ENCODE measurements at regions not wholly inside any gene's neighbourhood (a gene's known extent, or its start where the extent isn't known, plus 50 kb on each side); places are given as distances from the start of the nearest gene placed in this dataset.

GRCh38 chr7:11221984-11222383 is 248.3 kb downstream of the PHF14 start:
- H3K9me3 Mint-ChIP-seq: no peaks in the 10 kb centered on the region
- H3K4me1 Mint-ChIP-seq (ENCODE audit: low read depth): no peaks in the 10 kb centered on the region
- H3K27me3 Mint-ChIP-seq (ENCODE audit: insufficient read depth): no peaks in the 10 kb centered on the region; the same call in none of the 2 replicates
- TF ChIP-seq, protein P1, sequence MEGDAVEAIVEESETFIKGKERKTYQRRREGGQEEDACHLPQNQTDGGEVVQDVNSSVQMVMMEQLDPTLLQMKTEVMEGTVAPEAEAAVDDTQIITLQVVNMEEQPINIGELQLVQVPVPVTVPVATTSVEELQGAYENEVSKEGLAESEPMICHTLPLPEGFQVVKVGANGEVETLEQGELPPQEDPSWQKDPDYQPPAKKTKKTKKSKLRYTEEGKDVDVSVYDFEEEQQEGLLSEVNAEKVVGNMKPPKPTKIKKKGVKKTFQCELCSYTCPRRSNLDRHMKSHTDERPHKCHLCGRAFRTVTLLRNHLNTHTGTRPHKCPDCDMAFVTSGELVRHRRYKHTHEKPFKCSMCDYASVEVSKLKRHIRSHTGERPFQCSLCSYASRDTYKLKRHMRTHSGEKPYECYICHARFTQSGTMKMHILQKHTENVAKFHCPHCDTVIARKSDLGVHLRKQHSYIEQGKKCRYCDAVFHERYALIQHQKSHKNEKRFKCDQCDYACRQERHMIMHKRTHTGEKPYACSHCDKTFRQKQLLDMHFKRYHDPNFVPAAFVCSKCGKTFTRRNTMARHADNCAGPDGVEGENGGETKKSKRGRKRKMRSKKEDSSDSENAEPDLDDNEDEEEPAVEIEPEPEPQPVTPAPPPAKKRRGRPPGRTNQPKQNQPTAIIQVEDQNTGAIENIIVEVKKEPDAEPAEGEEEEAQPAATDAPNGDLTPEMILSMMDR (IDR thresholded peaks at IDR 0.05): no peak
- H3K36me3 Mint-ChIP-seq (ENCODE audit: low read depth): no peaks in the 10 kb centered on the region
- H3K4me3 Mint-ChIP-seq: no peak overlapping the region
- no peak for DNase-seq
- no peak overlapping the region for H3K27ac Mint-ChIP-seq

- DNase-seq: no peak
- no peaks in the 10 kb centered on the region; the same call in none of the 2 replicates for H3K27me3 Mint-ChIP-seq (ENCODE audit: insufficient read depth)
- no peaks in the 10 kb centered on the region for H3K4me1 Mint-ChIP-seq (ENCODE audit: low read depth)
- no peak overlapping the region for H3K27ac Mint-ChIP-seq
- TF ChIP-seq, protein P1 (IDR thresholded peaks at IDR 0.05): no peak
- H3K9me3 Mint-ChIP-seq: no peaks in the 10 kb centered on the region
- no peak overlapping the region for H3K4me3 Mint-ChIP-seq
- H3K36me3 Mint-ChIP-seq (ENCODE audit: low read depth): no peaks in the 10 kb centered on the region
These were observed 250.9 kb downstream of the PHF14 start for GRCh38 chr7:11224535-11224934.

- no peak for DNase-seq
- no peaks in the 10 kb centered on the region for H3K4me1 Mint-ChIP-seq (ENCODE audit: low read depth)
- H3K27me3 Mint-ChIP-seq (ENCODE audit: insufficient read depth): peaks cover 3% of the 10 kb centered on the region
- H3K4me3 Mint-ChIP-seq: no peak overlapping the region
- no peak overlapping the region for H3K27ac Mint-ChIP-seq
- TF ChIP-seq, protein P1 (IDR thresholded peaks at IDR 0.05): no peak
- H3K9me3 Mint-ChIP-seq: peaks cover 4% of the 10 kb centered on the region; the same call in 1 of the 2 replicates
- no peaks in the 10 kb centered on the region for H3K36me3 Mint-ChIP-seq (ENCODE audit: low read depth)
These were observed 254.8 kb downstream of the PHF14 start for GRCh38 chr7:11228515-11228914.

DNA sequence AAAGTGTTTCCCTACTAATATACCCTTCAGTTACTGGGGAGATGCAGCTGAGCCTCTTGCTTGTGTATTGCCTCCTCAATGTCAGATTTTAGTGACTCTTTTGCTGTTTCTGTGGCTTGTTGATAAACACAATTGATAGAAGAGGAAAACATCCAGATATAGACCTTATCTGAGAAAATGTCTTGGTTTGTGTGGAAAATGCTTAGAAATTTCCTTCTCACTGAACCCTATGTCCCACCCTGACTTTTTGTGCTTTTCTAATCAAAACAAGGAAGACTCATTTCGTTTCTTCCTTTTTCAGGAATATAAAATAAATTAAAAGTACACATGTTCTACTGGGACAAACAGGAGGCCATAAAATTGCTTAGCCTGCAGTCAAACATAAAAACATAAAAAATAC is 257.5 kb downstream of the PHF14 start:
- Mint-ChIP-seq H3K4me1 (ENCODE audit: low read depth) (no peaks in the 10 kb centered on the region), H3K27ac (no peak overlapping the region), H3K36me3 (ENCODE audit: low read depth) (no peaks in the 10 kb centered on the region), H3K9me3 (peaks cover 4% of the 10 kb centered on the region; the same call in 1 of the 2 replicates), H3K27me3 (ENCODE audit: insufficient read depth) (peaks cover 3% of the 10 kb centered on the region), H3K4me3 (no peak overlapping the region)
- DNase-seq: no peak
- TF ChIP-seq, protein P1 (IDR thresholded peaks at IDR 0.05): no peak

- Mint-ChIP-seq H3K4me3 (no peak overlapping the region), H3K27ac (no peak overlapping the region), H3K9me3 (peaks cover 4% of the 10 kb centered on the region; the same call in 1 of the 2 replicates), H3K4me1 (ENCODE audit: low read depth) (no peaks in the 10 kb centered on the region), H3K36me3 (ENCODE audit: low read depth) (no peaks in the 10 kb centered on the region), H3K27me3 (ENCODE audit: insufficient read depth) (peaks cover 3% of the 10 kb centered on the region)
- DNase-seq: no peak
- TF ChIP-seq, protein P1 (IDR thresholded peaks at IDR 0.05): no peak
These were observed 258.8 kb downstream of the PHF14 start for GRCh38 chr7:11232462-11232861.

DNA sequence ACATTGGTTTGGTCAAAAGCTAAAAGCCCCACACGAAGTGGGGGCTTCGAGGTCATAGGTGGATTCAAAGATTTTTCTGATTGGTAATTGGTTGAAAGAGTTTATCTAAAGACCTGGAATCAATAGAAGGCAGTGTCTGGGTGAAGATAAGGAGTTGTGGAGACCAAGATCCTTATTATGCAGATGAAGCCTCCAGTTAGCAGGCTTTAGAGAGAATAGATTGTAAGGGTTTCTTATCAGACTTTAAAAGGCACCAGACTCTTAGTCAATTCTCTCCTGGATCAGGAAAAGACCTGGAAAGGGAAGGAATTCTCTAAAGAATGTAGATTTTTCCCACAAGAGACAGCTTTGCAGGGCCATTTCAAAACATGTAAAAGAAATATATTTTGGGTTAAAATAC is 260.2 kb downstream of the PHF14 start:
- Mint-ChIP-seq H3K4me1 (ENCODE audit: low read depth) (no peaks in the 10 kb centered on the region), H3K27ac (no peak overlapping the region), H3K4me3 (no peak overlapping the region), H3K27me3 (ENCODE audit: insufficient read depth) (peaks cover 4% of the 10 kb centered on the region), H3K36me3 (ENCODE audit: low read depth) (no peaks in the 10 kb centered on the region), H3K9me3 (peaks cover 4% of the 10 kb centered on the region; the same call in 1 of the 2 replicates)
- DNase-seq: no peak
- TF ChIP-seq, protein P1 (IDR thresholded peaks at IDR 0.05): no peak

Measured in HFFc6 (cell line).